Loucy (cell line): ENCODE measurements at regions not wholly inside any gene's neighbourhood (a gene's known extent, or its start where the extent isn't known, plus 50 kb on each side); places are given as distances from the start of the nearest gene placed in this dataset.

Experiments
- EZH2phosphoT487 ChIP-seq: fragments of 200-600 bp; IDR thresholded peaks from 2 replicates; pipeline ENCODE4 v1.6.1; 2018; ENCODE audit warnings: antibody characterized with exemption, mild to moderate bottlenecking, moderate library complexity, borderline replicate concordance
- TF ChIP-seq, protein P1 (sequence below): fragments of 200-600 bp; sonication (generic); conservative IDR thresholded peaks from 2 replicates; pipeline ENCODE4 v1.5.1; 2014; ENCODE audit warnings: mild to moderate bottlenecking, antibody characterized with exemption, low read length

DNA sequence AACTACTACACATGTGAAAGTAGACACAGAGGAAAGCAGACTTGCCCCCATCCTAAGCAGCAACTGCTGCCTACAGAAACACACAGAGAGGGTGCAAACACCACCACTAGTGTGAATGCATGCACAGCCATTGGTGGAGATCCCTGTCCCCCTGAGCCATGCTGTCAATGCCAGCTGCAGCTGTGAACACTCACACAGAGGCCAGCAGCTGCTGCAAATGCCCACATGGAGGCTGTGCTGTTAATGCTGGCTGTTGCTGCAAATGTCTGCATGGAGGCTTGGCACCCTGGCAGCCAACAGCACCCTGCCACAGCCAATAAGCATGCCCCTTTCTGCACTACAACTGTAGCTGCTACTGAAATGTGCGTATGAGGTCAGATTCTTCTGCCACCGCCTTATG, 355.0 kb downstream of the LNPK start:
- TF ChIP-seq EZH2phosphoT487: no peak
- TF ChIP-seq, protein P1, sequence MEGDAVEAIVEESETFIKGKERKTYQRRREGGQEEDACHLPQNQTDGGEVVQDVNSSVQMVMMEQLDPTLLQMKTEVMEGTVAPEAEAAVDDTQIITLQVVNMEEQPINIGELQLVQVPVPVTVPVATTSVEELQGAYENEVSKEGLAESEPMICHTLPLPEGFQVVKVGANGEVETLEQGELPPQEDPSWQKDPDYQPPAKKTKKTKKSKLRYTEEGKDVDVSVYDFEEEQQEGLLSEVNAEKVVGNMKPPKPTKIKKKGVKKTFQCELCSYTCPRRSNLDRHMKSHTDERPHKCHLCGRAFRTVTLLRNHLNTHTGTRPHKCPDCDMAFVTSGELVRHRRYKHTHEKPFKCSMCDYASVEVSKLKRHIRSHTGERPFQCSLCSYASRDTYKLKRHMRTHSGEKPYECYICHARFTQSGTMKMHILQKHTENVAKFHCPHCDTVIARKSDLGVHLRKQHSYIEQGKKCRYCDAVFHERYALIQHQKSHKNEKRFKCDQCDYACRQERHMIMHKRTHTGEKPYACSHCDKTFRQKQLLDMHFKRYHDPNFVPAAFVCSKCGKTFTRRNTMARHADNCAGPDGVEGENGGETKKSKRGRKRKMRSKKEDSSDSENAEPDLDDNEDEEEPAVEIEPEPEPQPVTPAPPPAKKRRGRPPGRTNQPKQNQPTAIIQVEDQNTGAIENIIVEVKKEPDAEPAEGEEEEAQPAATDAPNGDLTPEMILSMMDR: no peak
